T-helper 2 cell (primary cell): ENCODE measurements at regions not wholly inside any gene's neighbourhood (a gene's known extent, or its start where the extent isn't known, plus 50 kb on each side); places are given as distances from the start of the nearest gene placed in this dataset.
A peak's percentile ranks its signal among the peaks of the same experiment; 100 is the strongest.
"Not testable (repeated sequence)": the region's sequence is repeated elsewhere in the genome, so short reads cannot be mapped to it uniquely, and the experiment has no call there.

Source experiments
- DNase-seq, 5 experiments: peaks; one replicate each; pipeline versions ENCODE4 v3.0.0 to v3.0.0-alpha.2; 2012 to 2022

- DNase-seq: no peak
Measured at GRCh38 chr2:7866825-7867224, 815.0 kb upstream of the ID2 start.

GRCh38 chr2:7867867-7868266 is 814.0 kb upstream of the ID2 start:
- peak in 1 of 5 experiments; percentile 39 for DNase-seq

GRCh38 chr2:7868836-7869235 is 813.0 kb upstream of the ID2 start:
- DNase-seq: no peak

- not testable (repeated sequence) for DNase-seq
Measured at GRCh38 chr2:7876445-7876844, 805.4 kb upstream of the ID2 start.

GRCh38 chr2:7878266-7878665 is 803.6 kb upstream of the ID2 start:
- not testable (repeated sequence) for DNase-seq

GRCh38 chr2:7878786-7879482 is 802.9 kb upstream of the ID2 start:
- no peak for DNase-seq

GRCh38 chr2:7879483-7879835 is 802.4 kb upstream of the ID2 start:
- DNase-seq: no peak

GRCh38 chr2:7880126-7880525 is 801.7 kb upstream of the ID2 start:
- DNase-seq: no peak

- DNase-seq: no peak
Measured at GRCh38 chr2:7880566-7880965, 801.3 kb upstream of the ID2 start.

- no peak for DNase-seq
Measured at GRCh38 chr2:7881063-7881462, 800.8 kb upstream of the ID2 start.

GRCh38 chr2:7881466-7881865 is 800.4 kb upstream of the ID2 start:
- peak in 1 of 5 experiments; percentile 32 for DNase-seq

- no peak for DNase-seq
Measured at GRCh38 chr2:7882296-7882695, 799.6 kb upstream of the ID2 start.

GRCh38 chr2:7884338-7884737 is 797.5 kb upstream of the ID2 start:
- no peak for DNase-seq

GRCh38 chr2:7886666-7887065 is 795.2 kb upstream of the ID2 start:
- no peak for DNase-seq

GRCh38 chr2:7887441-7887840 is 794.4 kb upstream of the ID2 start:
- DNase-seq: no peak

GRCh38 chr2:7888876-7889275 is 793.0 kb upstream of the ID2 start:
- no peak for DNase-seq

GRCh38 chr2:7891312-7891711 is 790.5 kb upstream of the ID2 start:
- no peak for DNase-seq

- no peak for DNase-seq
Measured at GRCh38 chr2:7895289-7895688, 786.6 kb upstream of the ID2 start.

GRCh38 chr2:7896940-7897487 is 784.8 kb upstream of the ID2 start:
- no peak for DNase-seq

GRCh38 chr2:7899241-7899640 is 782.6 kb upstream of the ID2 start:
- no peak for DNase-seq

GRCh38 chr2:7899923-7900322 is 781.9 kb upstream of the ID2 start:
- no peak for DNase-seq

- no peak for DNase-seq
Measured at GRCh38 chr2:7900593-7900992, 781.3 kb upstream of the ID2 start.

GRCh38 chr2:7902251-7902765 is 779.5 kb upstream of the ID2 start:
- DNase-seq: no peak

GRCh38 chr2:7904319-7904718 is 777.5 kb upstream of the ID2 start:
- DNase-seq: no peak

- DNase-seq: no peak
Measured at GRCh38 chr2:7905756-7906155, 776.1 kb upstream of the ID2 start.
